Type B pancreatic cell (in vitro differentiated cells): ENCODE measurements at regions not wholly inside any gene's neighbourhood (a gene's known extent, or its start where the extent isn't known, plus 50 kb on each side); places are given as distances from the start of the nearest gene placed in this dataset.
"Not testable (repeated sequence)": the region's sequence is repeated elsewhere in the genome, so short reads cannot be mapped to it uniquely, and the experiment has no call there.

Source experiments
- DNase-seq: peaks from one replicate; pipeline ENCODE4 v3.0.0; 2021; ENCODE audit warnings: mixed read lengths; ENCODE audit not compliant: unreplicated experiment; ENCODE audit errors: extremely low spot score
- H3K27ac Mint-ChIP-seq: 2 replicates; pipeline ENCODE4 v1.8.0; 2021; ENCODE audit warnings: mild to moderate bottlenecking, mixed read lengths
- H3K27me3 Mint-ChIP-seq: 2 replicates; pipeline ENCODE4 v1.8.0; 2021; ENCODE audit warnings: mixed read lengths
- H3K36me3 Mint-ChIP-seq: 2 replicates; pipeline ENCODE4 v1.8.0; 2021; ENCODE audit warnings: mixed read lengths
- H3K4me1 Mint-ChIP-seq: one replicate; pipeline ENCODE4 v1.8.0; 2021; ENCODE audit warnings: mixed read lengths; ENCODE audit not compliant: unreplicated experiment
- H3K4me3 Mint-ChIP-seq: 2 replicates; pipeline ENCODE4 v1.8.0; 2021; ENCODE audit warnings: mild to moderate bottlenecking, mixed read lengths
- H3K9me3 Mint-ChIP-seq: 2 replicates; pipeline ENCODE4 v1.8.0; 2021; ENCODE audit warnings: mixed read lengths

GRCh38 chr15:21174761-21175160, 265.5 kb downstream of the POTEB3 start:
- not testable (repeated sequence) for H3K4me1 Mint-ChIP-seq, H3K36me3 Mint-ChIP-seq, H3K4me3 Mint-ChIP-seq, H3K27ac Mint-ChIP-seq, H3K27me3 Mint-ChIP-seq, H3K9me3 Mint-ChIP-seq, DNase-seq

- H3K9me3 Mint-ChIP-seq, H3K27me3 Mint-ChIP-seq, H3K4me3 Mint-ChIP-seq, H3K36me3 Mint-ChIP-seq, H3K4me1 Mint-ChIP-seq, H3K27ac Mint-ChIP-seq: not testable (repeated sequence)
- DNase-seq: peak; percentile 43
These were observed 285.3 kb upstream of the POTEB2 start for GRCh38 chr15:21151203-21151966.

- not testable (repeated sequence) for H3K27me3 Mint-ChIP-seq, H3K9me3 Mint-ChIP-seq, H3K27ac Mint-ChIP-seq, H3K4me3 Mint-ChIP-seq, H3K36me3 Mint-ChIP-seq, H3K4me1 Mint-ChIP-seq
- DNase-seq: peak; percentile 47
These were observed 282.0 kb upstream of the POTEB2 start for GRCh38 chr15:21148136-21148535.

- H3K36me3 Mint-ChIP-seq, H3K27ac Mint-ChIP-seq, H3K9me3 Mint-ChIP-seq, H3K27me3 Mint-ChIP-seq, H3K4me1 Mint-ChIP-seq, DNase-seq, H3K4me3 Mint-ChIP-seq: not testable (repeated sequence)
These were observed 267.8 kb upstream of the POTEB2 start for GRCh38 chr15:21133893-21134292.

GRCh38 chr15:21112271-21113053, 246.3 kb upstream of the POTEB2 start:
- H3K4me3 Mint-ChIP-seq, H3K4me1 Mint-ChIP-seq, H3K9me3 Mint-ChIP-seq, H3K36me3 Mint-ChIP-seq, H3K27me3 Mint-ChIP-seq, H3K27ac Mint-ChIP-seq: not testable (repeated sequence)
- DNase-seq: peak; percentile 72

GRCh38 chr15:21111861-21112260, 245.7 kb upstream of the POTEB2 start:
- H3K9me3 Mint-ChIP-seq, H3K4me3 Mint-ChIP-seq, H3K27me3 Mint-ChIP-seq, H3K36me3 Mint-ChIP-seq, H3K27ac Mint-ChIP-seq, H3K4me1 Mint-ChIP-seq: not testable (repeated sequence)
- peak; percentile 82 for DNase-seq

GRCh38 chr15:21111172-21111571, 245.1 kb upstream of the POTEB2 start:
- H3K4me3 Mint-ChIP-seq, H3K27ac Mint-ChIP-seq, H3K4me1 Mint-ChIP-seq, H3K9me3 Mint-ChIP-seq, H3K27me3 Mint-ChIP-seq, H3K36me3 Mint-ChIP-seq: not testable (repeated sequence)
- DNase-seq: peak; percentile 65

- H3K4me3 Mint-ChIP-seq: not testable (repeated sequence)
These were observed 244.2 kb upstream of the POTEB2 start for GRCh38 chr15:21110187-21110804.

GRCh38 chr15:21108384-21108783, 242.3 kb upstream of the POTEB2 start:
- not testable (repeated sequence) for H3K27me3 Mint-ChIP-seq, DNase-seq, H3K4me1 Mint-ChIP-seq, H3K9me3 Mint-ChIP-seq, H3K27ac Mint-ChIP-seq, H3K36me3 Mint-ChIP-seq, H3K4me3 Mint-ChIP-seq

More at GRCh38 chr15:21110187-21110804, 244.2 kb upstream of the POTEB2 start:
- not testable (repeated sequence) for H3K27ac Mint-ChIP-seq, H3K27me3 Mint-ChIP-seq, H3K36me3 Mint-ChIP-seq, H3K4me1 Mint-ChIP-seq, H3K9me3 Mint-ChIP-seq
- DNase-seq: peak; percentile 97

- not testable (repeated sequence) for H3K27ac Mint-ChIP-seq, H3K4me1 Mint-ChIP-seq, H3K4me3 Mint-ChIP-seq, H3K36me3 Mint-ChIP-seq, H3K27me3 Mint-ChIP-seq, H3K9me3 Mint-ChIP-seq
- peak; percentile 91 for DNase-seq
These were observed 241.6 kb upstream of the POTEB2 start for GRCh38 chr15:21107399-21108381.

- not testable (repeated sequence) for H3K4me3 Mint-ChIP-seq, H3K27ac Mint-ChIP-seq, DNase-seq, H3K27me3 Mint-ChIP-seq, H3K4me1 Mint-ChIP-seq, H3K36me3 Mint-ChIP-seq, H3K9me3 Mint-ChIP-seq
These were observed 230.5 kb upstream of the POTEB2 start for GRCh38 chr15:21096599-21096998.

GRCh38 chr15:21079544-21079943, 213.4 kb upstream of the POTEB2 start:
- H3K36me3 Mint-ChIP-seq, H3K27me3 Mint-ChIP-seq: not testable (repeated sequence)

GRCh38 chr15:21068917-21069316, 202.8 kb upstream of the POTEB2 start:
- not testable (repeated sequence) for H3K4me3 Mint-ChIP-seq, H3K27me3 Mint-ChIP-seq, H3K9me3 Mint-ChIP-seq, DNase-seq, H3K4me1 Mint-ChIP-seq, H3K36me3 Mint-ChIP-seq, H3K27ac Mint-ChIP-seq

More at GRCh38 chr15:21079544-21079943, 213.4 kb upstream of the POTEB2 start:
- H3K27ac Mint-ChIP-seq, H3K4me1 Mint-ChIP-seq, H3K9me3 Mint-ChIP-seq, DNase-seq, H3K4me3 Mint-ChIP-seq: not testable (repeated sequence)
